HFF-Myc (cell line): ENCODE measurements at regions not wholly inside any gene's neighbourhood (a gene's known extent, or its start where the extent isn't known, plus 50 kb on each side); places are given as distances from the start of the nearest gene placed in this dataset.
"Not testable (repeated sequence)": the region's sequence is repeated elsewhere in the genome, so short reads cannot be mapped to it uniquely, and the experiment has no call there.

Experiments used
- DNase-seq: peaks from one replicate; pipeline ENCODE4 v3.0.0-alpha.2; 2011; ENCODE audit warnings: low read depth; ENCODE audit errors: extremely low read depth
- H3K4me3 ChIP-seq: replicated peaks from 2 replicates; pipeline ENCODE4 v1.5.1; 2011; ENCODE audit warnings: low read depth, mild to moderate bottlenecking, control low read depth, low read length
- TF ChIP-seq, protein P1 (sequence below): IDR thresholded peaks from 2 replicates; pipeline ENCODE4 v1.5.1; 2012; ENCODE audit warnings: mild to moderate bottlenecking, low read depth, low read length, control low read depth; ENCODE audit errors: missing control alignments

- H3K4me3 ChIP-seq, result no peak overlapping the region
- no peak for DNase-seq
- TF ChIP-seq, protein P1, sequence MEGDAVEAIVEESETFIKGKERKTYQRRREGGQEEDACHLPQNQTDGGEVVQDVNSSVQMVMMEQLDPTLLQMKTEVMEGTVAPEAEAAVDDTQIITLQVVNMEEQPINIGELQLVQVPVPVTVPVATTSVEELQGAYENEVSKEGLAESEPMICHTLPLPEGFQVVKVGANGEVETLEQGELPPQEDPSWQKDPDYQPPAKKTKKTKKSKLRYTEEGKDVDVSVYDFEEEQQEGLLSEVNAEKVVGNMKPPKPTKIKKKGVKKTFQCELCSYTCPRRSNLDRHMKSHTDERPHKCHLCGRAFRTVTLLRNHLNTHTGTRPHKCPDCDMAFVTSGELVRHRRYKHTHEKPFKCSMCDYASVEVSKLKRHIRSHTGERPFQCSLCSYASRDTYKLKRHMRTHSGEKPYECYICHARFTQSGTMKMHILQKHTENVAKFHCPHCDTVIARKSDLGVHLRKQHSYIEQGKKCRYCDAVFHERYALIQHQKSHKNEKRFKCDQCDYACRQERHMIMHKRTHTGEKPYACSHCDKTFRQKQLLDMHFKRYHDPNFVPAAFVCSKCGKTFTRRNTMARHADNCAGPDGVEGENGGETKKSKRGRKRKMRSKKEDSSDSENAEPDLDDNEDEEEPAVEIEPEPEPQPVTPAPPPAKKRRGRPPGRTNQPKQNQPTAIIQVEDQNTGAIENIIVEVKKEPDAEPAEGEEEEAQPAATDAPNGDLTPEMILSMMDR, result no peak
Observed at GRCh38 chr7:112579388-112579787, 98.6 kb downstream of the LSMEM1 start.

GRCh38 chr7:112580717-112581435 is 100.1 kb downstream of the LSMEM1 start:
- DNase-seq, result no peak
- TF ChIP-seq, protein P1, result no peak
- no peak overlapping the region for H3K4me3 ChIP-seq

DNA sequence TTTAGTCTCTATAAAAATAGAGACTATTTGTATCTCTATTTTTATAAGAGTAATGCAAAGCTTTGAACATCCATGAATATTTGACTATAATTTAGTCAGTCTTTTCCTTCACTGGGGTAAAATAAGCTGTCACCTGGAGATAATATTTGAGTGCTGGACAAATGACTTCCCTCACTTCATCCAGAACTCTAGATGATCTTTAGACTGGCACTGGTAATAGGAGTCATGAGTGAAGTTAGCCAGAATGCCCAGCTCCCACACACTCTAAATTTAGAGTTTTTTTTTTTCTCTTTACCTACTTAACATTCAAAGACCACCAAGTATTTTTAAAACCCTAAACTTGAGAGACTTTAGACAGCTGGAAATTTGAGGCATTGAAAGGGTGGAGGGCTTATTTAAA is 100.7 kb downstream of the LSMEM1 start:
- TF ChIP-seq, protein P1, result no peak
- DNase-seq, result no peak
- H3K4me3 ChIP-seq, result no peak overlapping the region

- H3K4me3 ChIP-seq, result no peak overlapping the region
- TF ChIP-seq, protein P1, result no peak
- no peak for DNase-seq
Observed at GRCh38 chr7:112584290-112584689, 103.5 kb downstream of the LSMEM1 start.

DNA sequence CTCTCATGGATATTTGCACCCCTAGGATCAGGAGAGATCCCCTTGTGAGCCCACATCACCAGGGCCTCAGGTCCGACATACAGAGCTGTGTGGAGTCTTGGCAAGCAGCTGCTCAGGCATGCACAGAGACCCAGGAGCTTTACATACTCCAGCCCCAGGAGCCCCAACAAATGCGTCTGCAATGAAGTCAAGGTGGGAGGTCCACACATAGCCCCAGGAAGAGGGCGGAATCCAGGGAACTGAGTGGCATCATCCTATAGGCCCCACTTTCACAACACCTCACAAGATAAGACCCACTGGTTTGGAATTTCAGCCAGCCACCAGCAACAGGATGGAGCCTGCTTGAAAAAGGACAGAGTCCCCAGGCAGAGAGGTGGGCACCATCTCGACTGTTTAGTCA is 106.7 kb downstream of the LSMEM1 start:
- TF ChIP-seq, protein P1, result no peak
- DNase-seq, result no peak
- H3K4me3 ChIP-seq, result no peak overlapping the region

DNA sequence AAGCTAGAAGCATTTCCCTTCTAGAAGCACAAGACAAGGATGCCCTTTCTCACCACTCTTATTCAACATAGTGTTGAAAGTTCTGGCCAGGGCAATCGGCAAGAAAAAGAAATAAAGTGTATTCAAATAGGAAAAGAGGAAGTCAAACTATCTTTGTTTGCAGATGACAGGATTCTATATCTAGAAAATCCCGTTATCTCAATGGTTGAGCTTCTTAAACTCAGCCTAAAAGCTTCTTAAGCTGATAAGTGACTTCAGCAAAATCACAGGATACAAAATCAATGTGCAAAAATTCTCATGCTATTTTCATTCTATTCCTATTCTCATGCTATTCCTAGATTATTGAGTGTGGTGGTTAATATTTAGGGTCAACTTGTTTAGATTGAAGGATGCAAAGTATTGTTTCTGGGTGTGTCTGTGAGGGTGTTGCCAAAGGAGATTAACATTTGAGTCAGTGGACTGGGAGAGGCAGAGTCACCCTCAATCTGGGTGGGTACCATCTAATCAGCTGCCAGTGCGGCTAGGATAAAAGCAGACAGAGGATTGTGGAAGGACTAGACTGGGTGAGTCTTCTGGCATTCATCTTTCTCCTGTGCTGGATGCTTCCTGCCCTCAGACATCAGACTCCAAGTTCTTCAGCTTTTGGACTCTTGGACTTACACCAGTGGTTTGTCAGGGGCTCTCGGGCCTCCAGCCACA is 111.9 kb downstream of the LSMEM1 start:
- not testable (repeated sequence) for DNase-seq, H3K4me3 ChIP-seq

GRCh38 chr7:112594397-112594796 is 113.6 kb downstream of the LSMEM1 start:
- peak; percentile 93 for DNase-seq
- TF ChIP-seq, protein P1, result no peak

More at GRCh38 chr7:112594397-112594796, 113.6 kb downstream of the LSMEM1 start:
- H3K4me3 ChIP-seq, result no peak overlapping the region
